SK-N-SH treated with all-trans-retinoic acid at 6 μM for 48 hours (cell line): ENCODE measurements at regions not wholly inside any gene's neighbourhood (a gene's known extent, or its start where the extent isn't known, plus 50 kb on each side); places are given as distances from the start of the nearest gene placed in this dataset.

Source experiments
- ATAC-seq: fragments of 200-7000 bp; cut with Tn5 transposase; 3 replicates; pipeline ENCODE4 v1.9.1; 2020; ENCODE audit warnings: mild to moderate bottlenecking, moderate library complexity
- CSDC2 ChIP-seq: fragments of 250-450 bp; sonication (Bioruptor Pico); IDR thresholded peaks from 2 replicates; pipeline ENCODE4 v1.5.0; 2020; ENCODE audit warnings: mild to moderate bottlenecking, moderate library complexity
- CSRNP3 ChIP-seq: fragments of 250-450 bp; sonication (Bioruptor Pico); IDR thresholded peaks from 2 replicates; pipeline ENCODE4 v1.5.1; 2021; ENCODE audit warnings: mild to moderate bottlenecking, moderate library complexity
- ESRRG ChIP-seq: fragments of 250-450 bp; sonication (Bioruptor Pico); IDR thresholded peaks from 2 replicates; pipeline ENCODE4 v1.6.1; 2021; ENCODE audit warnings: mild to moderate bottlenecking
- GLIS3 ChIP-seq: fragments of 250-450 bp; sonication (Bioruptor Pico); IDR thresholded peaks from 2 replicates; pipeline ENCODE4 v1.5.0; 2020; ENCODE audit warnings: mild to moderate bottlenecking, moderate library complexity
- ISL1 ChIP-seq: fragments of 250-450 bp; sonication (Bioruptor Pico); IDR thresholded peaks from 2 replicates; pipeline ENCODE4 v2.1.2; 2022; ENCODE audit warnings: mild to moderate bottlenecking, moderate library complexity
- OSR1 ChIP-seq: fragments of 250-450 bp; sonication (Bioruptor Pico); IDR thresholded peaks from 2 replicates; pipeline ENCODE4 v1.8.0; 2022; ENCODE audit warnings: moderate library complexity, mild to moderate bottlenecking, inconsistent platforms
- PATZ1 ChIP-seq: fragments of 250-450 bp; sonication (Bioruptor Pico); IDR thresholded peaks from 2 replicates; pipeline ENCODE4 v1.8.0; 2020; ENCODE audit warnings: mild to moderate bottlenecking, moderate library complexity, borderline replicate concordance
- POU6F1 ChIP-seq: fragments of 250-450 bp; sonication (Bioruptor Pico); IDR thresholded peaks from 2 replicates; pipeline ENCODE4 v1.8.0; 2021; ENCODE audit warnings: low read depth, mild to moderate bottlenecking, moderate library complexity, borderline replicate concordance
- PPARA ChIP-seq: fragments of 250-450 bp; sonication (Bioruptor Pico); IDR thresholded peaks from 2 replicates; pipeline ENCODE4 v1.5.0; 2020; ENCODE audit warnings: mild to moderate bottlenecking, borderline replicate concordance
- RARB ChIP-seq: fragments of 250-450 bp; sonication (Bioruptor Pico); IDR thresholded peaks from 2 replicates; pipeline ENCODE4 v1.8.0; 2021; ENCODE audit warnings: mild to moderate bottlenecking, moderate library complexity
- SNAI2 ChIP-seq: fragments of 250-450 bp; sonication (Bioruptor Pico); IDR thresholded peaks from 2 replicates; pipeline ENCODE4 v1.5.0; 2020; ENCODE audit warnings: mild to moderate bottlenecking, moderate library complexity
- TCF4 ChIP-seq: fragments of 250-450 bp; sonication (Bioruptor Pico); IDR thresholded peaks from 2 replicates; pipeline ENCODE4 v1.8.0; 2021; ENCODE audit warnings: mild to moderate bottlenecking, moderate library complexity, borderline replicate concordance
- TOX ChIP-seq: fragments of 250-450 bp; sonication (Bioruptor Pico); IDR thresholded peaks from 2 replicates; pipeline ENCODE4 v1.8.0; 2021; ENCODE audit warnings: mild to moderate bottlenecking, moderate library complexity, borderline replicate concordance
- TSHZ2 ChIP-seq: fragments of 250-450 bp; sonication (Bioruptor Pico); IDR thresholded peaks from 2 replicates; pipeline ENCODE4 v1.5.0; 2020; ENCODE audit warnings: mild to moderate bottlenecking, moderate library complexity
- ZFP3 ChIP-seq: fragments of 250-450 bp; sonication (Bioruptor Pico); IDR thresholded peaks from 2 replicates; pipeline ENCODE4 v1.5.0; 2020; ENCODE audit warnings: mild to moderate bottlenecking, moderate library complexity
- ZFP30 ChIP-seq: fragments of 450-650 bp; formaldehyde crosslinking; IDR thresholded peaks from 2 replicates; pipeline ENCODE4 v1.5.0; 2022; ENCODE audit warnings: mild to moderate bottlenecking, moderate library complexity
- ZNF565 ChIP-seq: fragments of 450-650 bp; formaldehyde crosslinking; conservative IDR thresholded peaks from 2 replicates; pipeline ENCODE4 v1.5.0; 2020; ENCODE audit warnings: low read depth, mild to moderate bottlenecking, moderate library complexity
- ZNF70 ChIP-seq: fragments of 450-650 bp; formaldehyde crosslinking; IDR thresholded peaks from 2 replicates; pipeline ENCODE4 v1.5.0; 2020; ENCODE audit warnings: mild to moderate bottlenecking, moderate library complexity
- ZNF8 ChIP-seq: fragments of 450-650 bp; formaldehyde crosslinking; IDR thresholded peaks from 2 replicates; pipeline ENCODE4 v1.5.0; 2020; ENCODE audit warnings: mild to moderate bottlenecking, moderate library complexity

- TF ChIP-seq ESRRG (CRISPR knock-in tag): no peak
- no peak for TF ChIP-seq TCF4 (CRISPR knock-in tag)
- no peak for TF ChIP-seq CSDC2
- TF ChIP-seq ZNF565: no peak
- no peak for TF ChIP-seq PATZ1 (CRISPR knock-in tag)
- no peak for TF ChIP-seq ZNF8
- no peak for TF ChIP-seq ZNF70 (CRISPR knock-in tag)
- no peak for TF ChIP-seq ZFP3 (CRISPR knock-in tag)
- TF ChIP-seq ISL1 (CRISPR knock-in tag): no peak
- no peak for TF ChIP-seq POU6F1
- TF ChIP-seq SNAI2 (CRISPR knock-in tag): no peak
- no peak for TF ChIP-seq CSRNP3 (CRISPR knock-in tag)
- ATAC-seq: no peak
Observed at GRCh38 chr2:83579507-83579906, 879.6 kb downstream of the SUCLG1 start.

GRCh38 chr2:83578405-83578804, 880.7 kb downstream of the SUCLG1 start:
- no peak for ATAC-seq
- no peak for TF ChIP-seq CSDC2
- no peak for TF ChIP-seq OSR1 (CRISPR knock-in tag)
- no peak for TF ChIP-seq ZFP3 (CRISPR knock-in tag)

GRCh38 chr2:83574614-83575013, 884.5 kb downstream of the SUCLG1 start:
- ATAC-seq: no peak
- no peak for TF ChIP-seq PPARA (CRISPR knock-in tag)
- no peak for TF ChIP-seq TOX (CRISPR knock-in tag)
- TF ChIP-seq RARB: no peak
- no peak for TF ChIP-seq ZFP3 (CRISPR knock-in tag)
- no peak for TF ChIP-seq TSHZ2 (CRISPR knock-in tag)
- no peak for TF ChIP-seq ZFP30 (CRISPR knock-in tag)
- TF ChIP-seq ESRRG (CRISPR knock-in tag): no peak
- TF ChIP-seq SNAI2 (CRISPR knock-in tag): no peak
- no peak for TF ChIP-seq CSRNP3 (CRISPR knock-in tag)
- no peak for TF ChIP-seq ISL1 (CRISPR knock-in tag)
- TF ChIP-seq ZNF565: no peak
- no peak for TF ChIP-seq PATZ1 (CRISPR knock-in tag)
- no peak for TF ChIP-seq GLIS3
